ENCODE measurements at regions not wholly inside any gene's neighbourhood (a gene's known extent, or its start where the extent isn't known, plus 50 kb on each side); places are given as distances from the start of the nearest gene placed in this dataset.

DNA sequence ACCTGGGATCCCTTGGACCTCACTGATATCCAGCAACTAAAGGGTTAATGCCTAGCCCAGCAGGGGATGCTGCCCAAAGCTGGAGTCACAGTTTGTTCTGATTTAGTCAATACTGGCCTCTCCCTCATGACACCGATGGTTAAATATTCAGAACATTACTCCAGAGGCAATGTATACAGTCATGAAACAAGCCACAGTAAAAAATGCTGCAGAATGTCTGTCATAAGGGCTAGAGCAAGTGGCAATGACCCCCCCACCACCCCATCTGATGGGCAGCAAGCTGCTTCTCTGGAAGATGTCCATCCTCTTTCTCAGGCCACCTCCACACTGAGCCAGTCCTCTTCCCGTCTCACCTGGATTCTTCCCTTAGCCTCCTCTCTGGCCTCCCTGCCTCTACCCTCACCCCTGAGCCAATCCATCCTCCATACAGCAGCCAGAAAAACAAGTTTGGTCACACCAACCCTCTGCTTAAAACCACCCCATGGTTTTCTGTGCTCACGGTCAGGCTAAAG, 99.0 kb upstream of the KCNG1 start:
- DNase-seq, result peak; percentile 64

DNA sequence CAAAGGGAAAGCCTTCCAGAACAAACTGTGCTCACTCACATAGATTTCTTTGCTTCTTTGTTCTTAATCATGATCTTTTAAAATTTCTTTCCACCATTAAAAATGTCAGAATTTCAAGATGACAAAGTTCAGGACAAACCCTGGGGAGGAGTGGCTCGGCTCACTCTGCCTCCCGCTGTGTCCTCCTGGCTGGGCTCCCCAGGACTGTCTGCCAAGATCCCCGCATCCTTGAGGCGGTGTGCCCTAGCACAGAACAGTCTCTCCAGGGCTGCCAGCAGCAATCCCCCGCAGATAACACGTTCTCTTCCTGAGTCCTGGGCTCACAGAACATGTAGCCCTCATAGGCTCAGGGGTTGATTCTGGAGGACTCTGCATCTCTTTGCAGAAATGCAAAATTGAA, 98.4 kb upstream of the KCNG1 start:
- DNase-seq, result no peak

DNA sequence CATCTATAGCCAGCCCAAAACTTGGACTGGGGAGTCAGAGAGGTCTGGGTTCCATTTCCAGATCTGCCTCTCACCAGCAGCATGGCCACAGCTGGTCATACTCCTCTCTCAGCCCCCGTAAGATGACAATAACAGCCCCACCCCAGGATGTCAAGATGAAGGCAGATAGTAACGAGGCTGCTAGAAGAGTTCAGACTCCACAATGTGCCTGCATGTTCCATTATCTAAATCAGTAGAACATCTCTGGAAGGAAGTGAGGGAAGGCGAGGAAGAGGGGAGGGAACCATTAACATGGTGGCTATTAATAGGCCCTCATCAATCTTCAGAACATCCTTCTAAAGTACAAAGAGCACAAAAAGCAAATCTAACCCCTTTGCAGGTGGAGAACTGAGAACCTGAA, 98.0 kb upstream of the KCNG1 start:
- DNase-seq, result no peak

DNA sequence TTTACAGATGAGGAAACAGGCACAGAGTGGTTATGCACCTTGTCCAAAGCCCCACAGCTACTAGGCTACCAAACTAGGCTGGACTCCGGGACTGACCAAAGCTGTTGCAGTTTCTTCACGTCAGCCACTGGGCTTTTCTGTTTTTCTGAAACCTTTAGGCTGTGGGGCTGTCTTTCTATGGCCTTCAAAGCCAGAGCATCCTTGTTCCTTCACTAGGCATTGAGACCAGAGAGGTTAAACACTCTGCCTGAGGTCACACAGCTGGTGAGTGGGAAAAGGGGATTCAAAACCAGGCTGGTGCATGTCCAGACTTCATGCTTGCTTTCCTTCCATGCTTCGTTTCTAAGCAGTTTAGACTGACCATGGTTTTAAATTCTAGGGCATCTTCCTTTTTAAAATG, 97.5 kb upstream of the KCNG1 start:
- no peak for DNase-seq

DNA sequence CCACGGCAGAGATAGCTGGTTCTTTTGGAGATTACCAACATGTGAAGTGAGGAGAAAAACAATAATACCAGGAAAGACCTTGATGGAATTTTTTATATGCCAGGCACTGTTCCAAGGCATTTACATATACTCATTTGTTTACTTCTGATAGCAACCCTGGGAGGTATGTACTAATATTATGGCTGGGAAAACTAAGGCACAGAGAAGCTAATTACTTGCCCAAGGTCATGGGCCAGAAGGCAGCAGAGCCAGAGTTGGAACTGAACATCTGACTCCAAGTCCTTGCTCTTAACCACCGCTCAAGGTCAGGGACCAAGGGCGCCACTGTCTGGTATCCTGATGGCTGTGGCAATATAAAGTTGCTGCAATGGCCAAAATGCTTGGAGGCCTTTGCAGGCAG, 97.0 kb upstream of the KCNG1 start:
- DNase-seq, result no peak

DNA sequence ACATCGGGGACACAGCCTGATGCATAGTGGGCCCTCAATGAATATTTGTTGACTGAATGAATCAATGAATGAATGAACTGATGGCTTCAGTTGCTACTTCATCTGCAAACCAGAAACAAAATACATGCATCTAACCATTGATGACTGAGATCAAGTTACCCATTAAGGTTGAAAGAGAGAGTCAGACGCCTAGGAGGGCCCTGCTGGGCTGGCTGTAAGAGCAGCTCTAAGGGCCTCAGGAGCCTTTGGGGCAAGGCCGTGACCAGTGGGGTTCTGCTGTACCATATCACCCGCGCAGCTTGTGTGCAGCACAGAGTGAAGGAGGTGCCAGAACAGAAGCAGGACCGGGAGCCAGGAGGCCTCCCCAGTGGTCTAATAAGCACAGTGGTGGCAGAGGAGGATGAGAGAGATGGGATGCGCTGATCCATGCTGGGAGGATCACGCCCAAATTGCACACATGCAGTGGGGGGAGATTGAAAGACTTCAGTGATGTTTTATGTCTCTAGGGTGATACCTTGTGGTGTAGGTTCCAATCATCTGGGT, 96.1 kb upstream of the KCNG1 start:
- no peak for DNase-seq

DNA sequence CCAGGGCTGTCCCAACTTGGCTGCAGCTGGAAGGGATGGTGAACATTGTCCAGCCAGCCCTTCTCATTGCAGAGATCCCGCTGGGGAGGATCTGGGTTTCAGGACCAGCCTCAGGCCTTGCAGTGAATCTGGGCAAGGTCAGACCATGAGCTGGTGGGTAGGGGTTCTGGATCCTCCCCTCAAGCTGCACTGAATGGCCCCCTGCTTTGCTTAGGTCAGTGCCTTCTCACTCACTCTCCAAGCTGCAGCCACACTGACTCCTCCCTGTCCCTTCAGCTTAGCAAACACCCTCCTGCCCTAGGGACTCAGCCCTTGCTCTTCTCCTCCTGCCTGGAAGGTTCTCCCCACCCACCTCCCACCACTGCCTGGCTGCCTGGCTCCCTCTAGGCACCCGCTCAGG, 95.3 kb upstream of the KCNG1 start:
- no peak for DNase-seq

DNA sequence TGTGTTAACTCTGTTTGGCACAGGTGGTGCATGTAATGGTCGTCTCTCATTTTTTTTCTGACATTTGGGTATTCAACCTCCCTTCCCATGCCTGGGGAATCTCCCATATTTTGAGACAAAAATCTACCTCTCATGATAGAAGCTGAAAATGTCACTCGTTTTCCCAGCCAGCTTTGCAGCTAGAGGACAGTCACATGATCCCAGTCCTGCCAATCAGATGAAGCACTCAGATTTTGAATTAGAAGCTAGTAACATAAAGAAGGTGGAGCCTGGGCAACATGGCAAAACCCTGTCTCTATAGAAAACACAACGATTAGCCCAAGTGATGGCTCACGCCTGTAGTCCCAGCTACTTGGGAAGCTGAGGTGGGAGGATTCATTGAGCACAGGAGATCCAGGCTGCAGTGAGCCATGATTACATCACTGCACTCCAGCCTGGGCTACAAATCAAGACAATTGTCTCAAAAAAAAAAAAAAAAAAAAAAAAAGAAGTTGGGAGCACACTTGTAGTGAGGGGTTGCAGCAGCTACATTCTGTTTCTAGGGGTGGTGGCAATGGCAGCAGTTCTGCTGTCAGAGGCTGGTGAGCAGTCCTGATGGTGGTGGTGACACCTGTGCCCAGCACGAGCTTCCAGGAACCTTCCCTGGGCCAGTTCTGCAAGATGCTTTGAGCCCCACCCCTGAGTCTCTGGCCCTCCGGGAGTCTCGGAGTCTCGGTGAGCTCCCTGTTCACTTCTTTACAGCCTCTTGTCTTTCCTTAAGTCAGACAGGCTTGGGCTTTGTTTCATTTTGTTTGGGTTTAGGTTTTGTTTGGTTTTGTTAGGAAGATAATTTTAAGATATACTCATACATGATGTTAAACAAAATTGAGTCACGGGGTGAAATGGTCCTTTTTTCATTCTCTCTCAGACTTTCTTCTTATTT, 94.1 kb upstream of the KCNG1 start:
- DNase-seq, result peak; percentile 26

DNA sequence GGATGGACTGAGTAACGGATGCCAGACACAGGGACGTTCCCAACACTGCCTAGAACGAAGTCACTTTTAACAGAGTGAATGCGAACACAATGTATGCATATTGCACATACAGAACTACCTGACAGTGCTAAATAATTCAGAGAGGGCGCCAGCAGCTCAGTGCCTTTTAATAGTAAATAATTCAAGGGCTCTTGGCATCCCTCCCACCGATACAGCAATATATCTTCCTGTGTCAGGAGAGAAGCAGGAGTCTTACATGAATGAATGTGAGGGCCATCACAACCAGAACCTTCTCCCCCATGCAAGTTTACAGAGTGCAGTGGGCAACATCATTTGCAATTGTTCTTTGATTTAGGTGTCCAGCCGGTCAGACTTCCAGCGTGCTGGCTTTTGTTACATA, 88.4 kb upstream of the KCNG1 start:
- no peak for DNase-seq

DNA sequence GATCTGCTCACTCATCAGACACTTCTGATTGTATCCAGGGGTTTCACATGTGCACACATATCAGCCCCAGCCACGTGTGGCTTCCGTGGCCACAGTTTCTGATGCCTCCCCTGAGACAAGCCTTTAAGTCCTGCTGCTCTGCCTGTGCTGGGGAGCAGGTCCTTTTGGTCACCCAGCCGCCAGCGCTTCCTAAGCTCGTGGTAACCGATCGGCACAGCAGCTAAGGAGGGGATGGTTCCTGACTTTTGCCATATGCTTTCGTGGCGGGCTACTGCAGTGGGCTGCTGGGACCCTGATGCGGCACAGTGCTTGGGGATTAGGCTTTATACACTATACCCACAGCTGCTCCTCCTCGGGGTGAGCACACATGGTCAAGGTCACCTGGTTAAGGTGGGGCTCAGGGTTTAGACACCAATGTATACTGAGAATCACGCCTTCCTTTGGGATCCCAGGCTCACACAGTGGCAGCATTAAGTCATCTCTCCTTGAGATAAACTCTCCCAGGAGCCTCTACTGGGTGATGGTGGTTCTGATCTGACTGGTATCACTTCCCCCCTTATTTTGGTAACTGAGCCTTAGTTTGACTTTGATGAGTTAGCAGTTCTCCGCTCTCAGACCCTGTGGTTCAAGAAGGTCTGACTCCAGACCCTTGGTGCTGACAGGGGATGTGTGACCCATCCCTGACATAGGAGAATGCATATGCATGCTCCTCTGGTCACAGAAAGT, 85.9 kb upstream of the KCNG1 start:
- no peak for DNase-seq

DNA sequence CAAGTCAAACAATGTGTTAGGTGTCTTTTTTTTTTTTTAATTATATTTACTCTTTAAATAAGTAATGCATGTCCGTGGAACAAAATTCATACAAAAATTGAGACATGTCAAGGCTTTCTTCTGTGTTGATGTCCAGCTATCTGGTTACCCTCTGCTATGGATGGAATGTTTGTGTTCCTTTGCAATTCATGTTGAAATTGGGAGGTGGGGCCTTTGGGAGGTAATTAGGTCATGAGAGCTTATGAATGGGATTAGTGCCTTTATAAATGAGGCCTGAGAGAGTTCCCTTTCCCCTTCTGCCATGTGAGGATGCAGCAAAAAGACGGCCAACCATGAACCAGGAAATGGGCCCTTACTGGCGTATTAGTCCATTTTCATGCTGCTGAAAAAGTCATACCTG, 83.1 kb upstream of the KCNG1 start:
- DNase-seq, result no peak

DNA sequence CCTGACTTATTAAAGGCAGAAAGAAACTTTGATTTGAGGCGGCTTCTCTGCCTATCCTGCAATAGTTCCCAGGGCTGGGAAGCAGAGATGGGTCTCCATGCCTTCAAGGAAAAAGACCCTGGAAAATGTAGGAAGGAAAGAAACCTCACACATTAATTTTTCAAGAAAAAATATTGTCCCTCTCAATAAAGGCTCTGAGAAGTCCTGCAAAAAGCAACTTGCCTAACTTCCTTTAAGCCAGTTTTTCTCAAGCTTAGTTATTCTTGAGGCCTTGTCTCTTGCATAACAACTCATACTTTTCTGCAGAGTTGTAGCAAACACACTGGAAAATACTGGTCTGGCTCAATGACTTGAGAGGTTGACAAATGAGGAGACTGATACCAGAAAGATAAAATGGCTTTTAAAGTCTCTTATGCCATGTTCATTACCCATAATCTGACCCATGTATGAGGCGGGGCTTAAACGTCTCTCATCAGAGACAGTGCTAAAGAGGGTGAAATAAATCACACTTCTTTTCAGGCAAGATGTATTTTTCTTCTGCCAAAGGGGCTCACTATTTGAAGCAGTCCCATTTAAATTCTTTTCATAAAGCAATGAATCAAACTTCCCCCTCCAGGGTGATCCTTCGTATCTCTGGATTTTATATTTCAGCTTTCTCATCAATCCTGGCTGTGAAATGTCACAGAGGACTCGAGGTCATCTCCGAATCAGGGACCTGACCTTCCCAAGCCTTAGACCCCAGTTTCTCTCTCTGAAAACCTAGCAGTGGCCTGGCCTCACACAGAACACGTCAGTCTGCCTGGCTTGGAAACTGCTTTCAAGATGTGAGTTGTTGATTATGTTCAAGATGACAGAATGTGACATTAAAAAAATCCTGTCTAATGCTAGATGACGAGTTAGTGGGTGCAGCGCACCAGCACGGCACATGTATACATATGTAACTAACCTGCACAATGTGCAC, 82.3 kb upstream of the KCNG1 start:
- DNase-seq, result no peak

DNA sequence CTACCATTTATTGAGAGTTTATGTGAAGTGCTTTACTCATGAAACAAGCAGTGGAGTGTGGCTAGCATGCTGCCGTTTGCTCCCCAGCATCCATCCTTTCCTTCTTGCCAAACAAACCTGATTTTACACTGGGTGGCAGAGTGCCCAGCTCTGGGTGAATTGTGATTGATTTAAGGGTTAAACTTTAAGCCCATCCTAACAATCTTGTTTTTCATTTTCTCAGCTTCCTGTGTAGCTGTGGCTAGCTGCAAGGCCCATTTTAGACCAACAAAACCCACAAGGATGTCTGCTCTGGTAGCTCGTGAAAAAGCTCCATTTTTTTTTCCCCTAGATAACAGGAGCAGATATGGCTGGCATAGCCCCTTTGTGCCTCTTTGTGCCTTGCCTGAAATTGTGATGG, 77.7 kb upstream of the KCNG1 start:
- DNase-seq, result no peak

DNA sequence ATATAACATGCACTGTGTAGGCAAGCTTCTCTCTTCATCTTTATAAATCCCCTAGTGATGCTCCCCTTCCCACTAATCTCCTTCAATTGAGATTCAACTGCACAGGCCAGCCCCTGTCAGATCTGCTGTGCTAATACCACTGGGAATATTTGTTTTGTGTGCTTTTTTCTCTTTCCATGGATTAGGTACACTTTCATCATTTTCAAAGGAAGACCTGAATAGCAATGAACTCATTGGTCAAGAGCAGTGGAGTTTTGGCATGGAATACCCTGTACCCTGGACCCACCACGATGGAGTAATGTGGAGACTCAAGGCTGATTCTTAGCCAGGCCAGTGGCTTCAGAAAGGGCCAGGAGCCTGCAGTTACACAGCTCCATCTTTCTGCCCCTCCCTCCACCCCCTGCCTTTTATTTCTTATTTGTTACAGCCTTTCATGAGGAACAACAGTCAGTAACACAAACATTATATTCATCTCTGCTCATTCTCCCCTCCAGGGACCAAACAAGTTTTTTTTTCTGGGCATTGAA, 75.4 kb upstream of the KCNG1 start:
- DNase-seq, result no peak

DNA sequence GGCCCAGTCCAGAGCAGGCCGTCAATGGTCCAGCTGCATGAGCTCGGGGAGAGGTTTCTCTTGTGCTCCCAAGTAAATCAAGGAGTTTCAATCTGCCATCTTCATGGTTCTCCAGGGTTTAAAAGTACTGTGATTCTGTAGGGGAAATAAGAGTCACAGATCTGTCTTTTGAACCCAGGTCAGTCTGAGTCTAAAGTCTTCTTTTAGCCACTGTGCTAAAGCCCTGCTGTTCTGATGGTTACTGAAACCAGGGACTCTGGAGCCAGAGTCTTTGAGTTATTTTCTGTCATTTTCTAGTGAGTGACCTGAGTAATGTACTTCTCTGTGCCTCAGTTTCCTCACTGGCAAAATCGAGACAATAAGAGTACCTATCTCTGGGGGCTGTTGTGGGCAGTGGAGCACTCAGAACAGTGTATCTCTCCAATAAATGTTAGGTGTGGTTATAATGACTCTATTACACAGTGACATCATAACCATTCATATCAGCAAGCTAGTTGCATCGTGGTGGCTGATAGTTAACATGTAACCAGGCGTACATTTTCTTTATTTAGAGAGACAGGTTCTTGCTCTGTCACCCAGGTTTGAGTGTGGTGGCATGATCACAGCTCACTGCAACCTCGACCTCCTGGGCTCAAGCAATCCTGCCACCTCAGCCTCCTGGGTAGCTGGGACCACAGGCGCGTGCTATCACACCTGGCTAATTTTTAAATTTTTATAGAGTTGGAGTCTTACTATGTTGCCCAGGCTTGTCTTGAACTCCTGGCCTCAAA, 74.6 kb upstream of the KCNG1 start:
- no peak for DNase-seq

DNA sequence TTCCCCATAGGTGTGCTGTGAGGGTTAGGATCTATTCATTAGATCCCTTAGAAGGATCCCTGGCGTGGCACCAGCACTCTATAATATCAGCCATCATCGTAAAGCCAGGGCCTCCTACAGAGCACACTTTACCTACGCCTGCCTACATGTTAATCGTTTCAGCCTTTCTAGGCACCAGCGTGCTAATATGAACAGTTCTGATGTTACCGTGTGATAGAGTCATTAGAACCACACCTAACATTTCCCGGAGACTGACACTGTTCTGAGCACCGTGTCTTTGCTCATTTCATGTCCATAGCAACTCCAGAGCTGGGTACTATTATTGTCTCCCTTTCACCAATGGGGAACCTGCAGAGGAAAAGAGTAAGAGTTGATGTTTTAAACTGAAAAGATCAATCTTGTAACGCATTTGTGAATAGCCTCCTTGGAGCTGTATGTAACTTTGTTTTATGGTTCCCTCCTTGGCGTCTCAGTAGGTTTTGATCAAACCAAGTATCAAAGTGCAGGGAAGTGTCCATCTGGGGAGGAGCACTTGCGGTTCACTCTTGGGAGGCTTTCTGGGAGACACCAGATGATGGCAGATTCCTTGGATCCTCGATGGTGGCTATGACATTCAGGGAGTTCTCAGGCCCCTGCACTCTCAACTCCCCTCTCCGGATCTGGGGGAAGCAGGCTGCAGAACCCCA, 73.8 kb upstream of the KCNG1 start:
- no peak for DNase-seq

DNA sequence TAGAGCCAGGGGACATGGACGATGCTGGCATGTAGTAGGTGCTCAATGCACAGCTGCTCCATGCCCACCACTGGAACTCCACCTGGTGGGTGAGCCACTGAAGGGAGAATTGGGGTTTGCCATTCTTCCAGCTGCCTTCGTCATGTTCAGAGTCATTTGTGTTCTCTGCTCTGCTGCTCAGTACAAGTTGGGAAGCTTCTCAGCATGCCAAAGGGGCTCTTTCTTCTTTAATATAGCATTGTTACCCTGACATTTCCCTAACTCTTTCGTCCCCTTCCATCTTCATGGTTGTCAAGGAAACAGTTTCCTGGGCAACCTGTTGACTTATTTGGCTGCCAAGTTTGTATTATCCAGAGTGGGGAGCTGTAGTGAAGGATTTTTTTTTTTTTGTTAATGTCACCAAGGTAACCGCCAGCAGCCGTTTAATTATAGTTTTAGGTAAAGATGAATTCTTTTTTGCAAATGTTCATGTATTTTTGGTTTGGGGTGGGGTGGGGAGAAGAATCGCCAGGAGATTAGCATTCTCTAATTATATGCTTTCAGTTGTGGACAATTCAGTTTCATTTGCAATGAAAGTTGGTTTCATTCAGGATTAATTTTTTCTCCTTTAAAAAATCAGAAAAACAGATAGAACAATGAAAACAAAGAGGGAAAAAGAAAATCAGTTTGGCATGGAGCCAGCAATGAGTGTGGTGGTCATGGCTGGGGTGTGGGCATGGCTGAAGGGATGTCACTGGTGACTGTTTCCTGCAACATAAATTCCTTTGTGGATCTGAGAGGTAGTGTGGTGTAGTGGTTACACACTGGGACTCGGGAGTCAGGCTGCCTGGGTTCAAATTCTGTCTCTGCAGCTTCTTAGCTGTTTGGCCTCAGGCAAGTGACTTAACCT, 73.0 kb upstream of the KCNG1 start:
- DNase-seq, result no peak

DNA sequence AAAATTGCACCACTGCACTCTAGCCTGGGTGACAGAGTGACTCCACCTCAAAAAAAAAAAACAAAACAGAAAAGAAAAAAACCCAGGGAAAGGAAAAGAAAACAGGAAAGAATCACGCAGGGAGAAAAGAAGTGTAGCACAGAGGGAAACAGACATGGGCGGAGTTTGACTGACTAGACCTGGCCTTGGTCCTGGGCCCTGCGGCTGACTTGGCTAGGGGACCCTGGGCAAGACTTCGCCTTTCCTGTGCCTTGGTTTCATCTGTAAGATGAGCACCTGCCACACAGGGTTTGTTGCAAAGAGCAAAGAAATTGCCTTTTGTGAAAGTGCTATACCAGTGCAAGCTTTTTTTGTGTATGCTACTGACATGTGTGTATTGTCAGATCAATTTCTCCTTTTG, 71.3 kb upstream of the KCNG1 start:
- DNase-seq, result no peak

DNA sequence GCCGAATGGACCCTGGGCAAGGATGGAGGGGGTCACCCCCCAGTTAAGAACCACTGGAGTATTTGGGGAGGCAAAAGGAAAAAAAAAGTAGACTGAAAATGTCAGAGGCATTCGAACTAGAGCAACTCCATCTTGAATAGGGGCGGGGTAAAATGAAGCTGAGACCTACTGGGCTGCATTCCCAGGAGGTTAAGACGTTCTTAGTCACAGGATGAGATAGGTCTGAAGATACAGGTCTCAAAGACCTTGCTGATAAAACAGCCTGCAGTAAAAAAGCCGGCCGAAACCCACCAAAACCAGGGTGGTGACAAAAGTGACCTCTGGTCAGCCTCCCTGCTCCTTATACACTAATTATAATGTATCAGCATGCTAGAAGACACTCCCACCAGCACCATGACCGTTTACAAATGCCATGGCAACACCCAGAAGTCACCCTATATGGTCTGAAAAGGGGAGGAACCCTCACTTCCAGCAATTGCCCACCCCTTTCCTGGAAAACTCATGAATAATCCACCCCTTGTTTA, 70.4 kb upstream of the KCNG1 start:
- DNase-seq, result no peak

DNA sequence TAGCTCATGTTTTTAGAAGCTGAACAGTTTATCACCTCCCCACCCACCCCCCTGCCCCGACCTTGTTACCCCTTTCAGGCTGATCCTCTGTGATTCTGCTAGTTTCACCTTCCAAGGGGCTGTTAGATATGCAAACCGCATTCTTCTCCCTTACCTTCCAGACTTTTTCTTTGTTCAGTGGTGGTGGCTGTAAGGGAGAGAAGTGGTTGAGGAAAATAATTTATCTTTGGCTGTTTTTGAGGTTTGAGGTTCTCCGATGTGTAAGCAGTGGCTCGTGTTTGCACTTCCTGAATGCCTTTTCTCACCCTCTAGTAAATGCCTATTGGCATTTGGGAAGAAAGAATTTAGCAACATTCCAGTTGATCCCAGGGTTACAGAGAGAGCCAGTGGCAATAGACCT, 69.4 kb upstream of the KCNG1 start:
- DNase-seq, result peak; percentile 55

Data from fibroblast of skin of right quadriceps (primary cell).